HCT116 (cell line): ENCODE measurements at regions not wholly inside any gene's neighbourhood (a gene's known extent, or its start where the extent isn't known, plus 50 kb on each side); places are given as distances from the start of the nearest gene placed in this dataset.

Experiments
- ATAC-seq: fragments of 200-7000 bp; cut with Tn5 transposase; 2 replicates; pipeline ENCODE4 v1.9.1; 2020; ENCODE audit warnings: mild to moderate bottlenecking, moderate library complexity
- BruUV-seq: library from RNA; stranded (reverse); fragments of 400-500 nt; replicated peaks from 2 replicates; lab custom pipeline; 2021; lab: Mats Ljungman, UMichigan
- CTCF ChIA-PET: fragments of 300-600 bp; sonication (Branson Sonifier 250); formaldehyde crosslinking; loops from one replicate; lab custom pipeline; 2021; ENCODE audit warnings: antibody characterized with exemption; lab: Charles Lee
- POLR2A ChIA-PET: fragments of 300-600, 350-600 bp; sonication (Branson Sonifier 250); formaldehyde crosslinking; loops from one replicate; lab custom pipeline; 2021; ENCODE audit warnings: antibody characterized with exemption; lab: Charles Lee
- RAD21 ChIA-PET, 2 experiments: fragments of 300-600 bp; sonication (Branson Sonifier 250); formaldehyde crosslinking; loops; one replicate each; lab custom pipeline; 2023; ENCODE audit warnings: low total read pairs in 2 of 2; ENCODE audit not compliant: uncharacterized antibody in 2 of 2, unreplicated experiment in 2 of 2, low non-redundant PET in 1 of 2; lab: Charles Lee
- DNase-seq: peaks from one replicate; pipeline ENCODE4 v3.0.0-alpha.2; 2010; ENCODE audit warnings: low read depth, low spot score
- H2AFZ ChIP-seq: fragments of 200-600 bp; shearing (Covaris generic), sonication (generic); 2 replicates; pipeline ENCODE4 v1.6.1; 2017; ENCODE audit warnings: low read depth, mixed run types, mixed read lengths, antibody characterized with exemption, low read length; ENCODE audit not compliant: poor library complexity, severe bottlenecking
- H3K27ac ChIP-seq: 2 replicates; pipeline ENCODE4 v1.5.1; 2012; ENCODE audit warnings: low read depth, low read length
- H3K27me3 ChIP-seq: fragments of 200-600 bp; sonication (generic); 2 replicates; pipeline ENCODE4 v1.6.1; 2016; ENCODE audit warnings: mixed run types, low read length, mixed read lengths; ENCODE audit not compliant: insufficient read depth
- H3K36me3 ChIP-seq, 2 experiments: fragments of 200-500 bp in 1 of 2; fragments of 200-600 bp in 1 of 2; sonication (Bioruptor generic) in 1 of 2; sonication (generic) in 1 of 2; 2 replicates each; pipeline versions ENCODE4 v1.5.1 to v1.6.1; 2014 to 2016; ENCODE audit warnings: low read length in 2 of 2, inconsistent platforms in 1 of 2, mixed read lengths in 1 of 2, mixed run types in 1 of 2; ENCODE audit not compliant: insufficient read depth in 2 of 2, control insufficient read depth in 1 of 2
- H3K4me1 ChIP-seq, 2 experiments: fragments of 200-600 bp in 1 of 2; sonication (generic) in 1 of 2; 2 replicates each; pipeline versions ENCODE4 v1.5.1 to v1.6.1; 2012 to 2017; ENCODE audit warnings: low read length in 2 of 2, inconsistent platforms in 1 of 2, mild to moderate bottlenecking in 1 of 2, mixed read lengths in 1 of 2, mixed run types in 1 of 2, moderate library complexity in 1 of 2; ENCODE audit not compliant: insufficient read depth in 2 of 2, control insufficient read depth in 1 of 2
- H3K4me2 ChIP-seq: fragments of 200-600 bp; sonication (generic); 2 replicates; pipeline ENCODE4 v1.6.1; 2017; ENCODE audit warnings: mixed run types, low read length, mixed read lengths
- H3K4me3 ChIP-seq, 2 experiments: fragments of 200-600 bp in 1 of 2; sonication (generic) in 1 of 2; replicated peaks in 1 of 2; 2 replicates each; pipeline ENCODE4 v1.5.1; 2011 to 2016; ENCODE audit warnings: low read length in 2 of 2, control low read depth in 1 of 2, low read depth in 1 of 2, mild to moderate bottlenecking in 1 of 2, mixed read lengths in 1 of 2, mixed run types in 1 of 2
- H3K79me2 ChIP-seq: fragments of 200-600 bp; sonication (generic); 2 replicates; pipeline ENCODE4 v1.6.1; 2017; ENCODE audit warnings: mild to moderate bottlenecking, mixed run types, low read length, moderate library complexity, mixed read lengths; ENCODE audit not compliant: insufficient read depth
- H3K9ac ChIP-seq: fragments of 200-600 bp; sonication (generic); 2 replicates; pipeline ENCODE4 v1.6.1; 2016; ENCODE audit warnings: low read length, mixed read lengths
- H3K9me2 ChIP-seq: fragments of 200-600 bp; sonication (generic), shearing (Covaris generic); 2 replicates; pipeline ENCODE4 v1.6.1; 2017; ENCODE audit warnings: mixed run types, mild to moderate bottlenecking, moderate library complexity; ENCODE audit not compliant: insufficient read depth
- H3K9me3 ChIP-seq, 2 experiments: fragments of 200-500 bp in 1 of 2; fragments of 200-600 bp in 1 of 2; sonication (Bioruptor generic) in 1 of 2; sonication (generic) in 1 of 2; 2 replicates each; pipeline ENCODE4 v1.6.1; 2014 to 2017; ENCODE audit warnings: low read length in 2 of 2, mixed read lengths in 2 of 2, inconsistent platforms in 1 of 2, low read depth in 1 of 2, mild to moderate bottlenecking in 1 of 2, mixed run types in 1 of 2, moderate library complexity in 1 of 2; ENCODE audit not compliant: control insufficient read depth in 1 of 2, insufficient read depth in 1 of 2
- H4K20me1 ChIP-seq: fragments of 200-600 bp; sonication (generic), shearing (Covaris generic); 2 replicates; pipeline ENCODE4 v1.6.1; 2017; ENCODE audit warnings: mixed run types, mild to moderate bottlenecking, moderate library complexity; ENCODE audit not compliant: insufficient read depth
- CBX3 ChIP-seq: IDR thresholded peaks from 2 replicates; pipeline ENCODE4 v1.6.1; 2012; ENCODE audit warnings: low read depth
- CEBPB ChIP-seq: IDR thresholded peaks from 2 replicates; pipeline ENCODE4 v1.6.1; 2012; ENCODE audit warnings: low read depth
- EGR1 ChIP-seq: IDR thresholded peaks from 2 replicates; pipeline ENCODE4 v1.6.1; 2012; ENCODE audit warnings: low read depth
- EZH2phosphoT487 ChIP-seq: fragments of 200-600 bp; IDR thresholded peaks from 2 replicates; pipeline ENCODE4 v1.6.1; 2018; ENCODE audit warnings: antibody characterized with exemption, borderline replicate concordance
- MAX ChIP-seq: IDR thresholded peaks from 2 replicates; pipeline ENCODE4 v1.6.1; 2012
- POLR2AphosphoS5 ChIP-seq: IDR thresholded peaks from 2 replicates; pipeline ENCODE4 v1.6.1; 2011; ENCODE audit warnings: mild to moderate bottlenecking, low read depth, low read length, moderate library complexity
- REST ChIP-seq: IDR thresholded peaks from 2 replicates; pipeline ENCODE4 v1.6.1; 2012; ENCODE audit warnings: low read depth
- SP1 ChIP-seq: IDR thresholded peaks from 2 replicates; pipeline ENCODE4 v1.6.1; 2012; ENCODE audit warnings: low read depth
- YY1 ChIP-seq: IDR thresholded peaks from 2 replicates; pipeline ENCODE4 v1.6.1; 2011; ENCODE audit warnings: low read length, low read depth, moderate library complexity, mild to moderate bottlenecking; ENCODE audit not compliant: insufficient replicate concordance; ENCODE audit errors: extremely low read depth
- intact Hi-C: fragments of 100-400 bp; cut with micrococcal nuclease; formaldehyde crosslinking; loops from 2 replicates; pipeline ENCODE4 v1.10.0; 2022

- H3K9ac ChIP-seq = no peak overlapping the region
- DNase-seq (no peak), ATAC-seq (no peak)
- CTCF ChIA-PET = no interaction called here
- H3K4me2 ChIP-seq = no peak overlapping the region
- no peaks in the 10 kb centered on the region for H3K4me1 ChIP-seq
- H2AFZ ChIP-seq = no peak overlapping the region
- no peaks in the 10 kb centered on the region for H3K79me2 ChIP-seq
- intact Hi-C loops = no loop called here
- POLR2A ChIA-PET = no interaction called here
- H3K27me3 ChIP-seq = no peaks in the 10 kb centered on the region
- no TSS peak for BruUV-seq
- H3K36me3 ChIP-seq = no peaks in the 10 kb centered on the region
- no peaks in the 10 kb centered on the region for H3K9me2 ChIP-seq
- H3K9me3 ChIP-seq = no peaks in the 10 kb centered on the region
- RAD21 ChIA-PET = no interaction called here
- H4K20me1 ChIP-seq = no peaks in the 10 kb centered on the region
- no peak overlapping the region for H3K4me3 ChIP-seq
- H3K27ac ChIP-seq = no peak overlapping the region
- TF ChIP-seq SP1 (no peak), EZH2phosphoT487 (no peak), CEBPB (no peak), EGR1 (no peak)
Observed at GRCh38 chr7:1318661-1319060, 86.0 kb downstream of the UNCX start.

GRCh38 chr7:1320616-1321240 lies 88.1 kb downstream of the UNCX start:
- RAD21 ChIA-PET = no interaction called here
- CTCF ChIA-PET = no interaction called here
- Histone ChIP-seq H4K20me1 (no peaks in the 10 kb centered on the region), H3K36me3 (no peaks in the 10 kb centered on the region), H3K4me3 (no peak overlapping the region), H2AFZ (no peak overlapping the region), H3K9me2 (no peaks in the 10 kb centered on the region), H3K4me2 (no peak overlapping the region), H3K79me2 (no peaks in the 10 kb centered on the region), H3K9me3 (no peaks in the 10 kb centered on the region), H3K4me1 (no peaks in the 10 kb centered on the region), H3K9ac (no peak overlapping the region), H3K27ac (no peak overlapping the region), H3K27me3 (no peaks in the 10 kb centered on the region)
- TF ChIP-seq YY1 (no peak), CBX3 (no peak), POLR2AphosphoS5 (no peak), REST (no peak), MAX (no peak)
- ATAC-seq (no peak), DNase-seq (no peak)
- POLR2A ChIA-PET = no interaction called here
- intact Hi-C loops = no loop called here
- BruUV-seq = no TSS peak
